GM23248 (cell line): ENCODE measurements at regions not wholly inside any gene's neighbourhood (a gene's known extent, or its start where the extent isn't known, plus 50 kb on each side); places are given as distances from the start of the nearest gene placed in this dataset.
"Not testable (repeated sequence)": the region's sequence is repeated elsewhere in the genome, so short reads cannot be mapped to it uniquely, and the experiment has no call there.

ENCODE experiments used
- EZH2 ChIP-seq: fragments of 200-600 bp; sonication (generic); IDR thresholded peaks from 2 replicates; pipeline ENCODE4 v1.6.1; 2018; ENCODE audit warnings: antibody characterized with exemption, mild to moderate bottlenecking; ENCODE audit not compliant: insufficient read depth, poor library complexity, severe bottlenecking
- EZH2phosphoT487 ChIP-seq: fragments of 200-600 bp; sonication (generic); IDR thresholded peaks from 2 replicates; pipeline ENCODE4 v1.6.1; 2018; ENCODE audit warnings: antibody characterized with exemption, moderate library complexity, mild to moderate bottlenecking, low read depth; ENCODE audit not compliant: insufficient read depth

- not testable (repeated sequence) for TF ChIP-seq EZH2, EZH2phosphoT487
These were observed 192.8 kb downstream of the AKAIN1 start for GRCh38 chr18:5004031-5004820.
